HG03457 (cell line): ENCODE measurements at regions not wholly inside any gene's neighbourhood (a gene's known extent, or its start where the extent isn't known, plus 50 kb on each side); places are given as distances from the start of the nearest gene placed in this dataset.
"Not testable (repeated sequence)": the region's sequence is repeated elsewhere in the genome, so short reads cannot be mapped to it uniquely, and the experiment has no call there.

Source experiments
- ATAC-seq: cut with Tn5 transposase; IDR thresholded peaks from one replicate; pipeline ENCODE4 v1.9.1; 2021; ENCODE audit warnings: moderate number of reproducible peaks; ENCODE audit not compliant: unreplicated experiment

GRCh38 chr13:62721893-62722292, 1306.2 kb upstream of the PCDH20 start:
- ATAC-seq = no peak

GRCh38 chr13:62711948-62712347, 1296.3 kb upstream of the PCDH20 start:
- not testable (repeated sequence) for ATAC-seq

GRCh38 chr13:62710787-62711186, 1295.1 kb upstream of the PCDH20 start:
- ATAC-seq = no peak

- ATAC-seq = no peak
Observed at GRCh38 chr13:62706048-62706447, 1290.4 kb upstream of the PCDH20 start.

- no peak for ATAC-seq
Observed at GRCh38 chr13:62704875-62705274, 1289.2 kb upstream of the PCDH20 start.

- no peak for ATAC-seq
Observed at GRCh38 chr13:62702502-62702901, 1286.9 kb upstream of the PCDH20 start.

GRCh38 chr13:62697701-62698100, 1282.1 kb upstream of the PCDH20 start:
- no peak for ATAC-seq

GRCh38 chr13:62696490-62696889, 1280.8 kb upstream of the PCDH20 start:
- no peak for ATAC-seq

GRCh38 chr13:62687732-62688131, 1272.1 kb upstream of the PCDH20 start:
- ATAC-seq = no peak

- no peak for ATAC-seq
Observed at GRCh38 chr13:62684359-62684758, 1268.7 kb upstream of the PCDH20 start.

GRCh38 chr13:62682788-62683187, 1267.1 kb upstream of the PCDH20 start:
- no peak for ATAC-seq

GRCh38 chr13:62678039-62678438, 1262.4 kb upstream of the PCDH20 start:
- no peak for ATAC-seq

GRCh38 chr13:62663767-62664166, 1248.1 kb upstream of the PCDH20 start:
- ATAC-seq = no peak

- ATAC-seq = no peak
Observed at GRCh38 chr13:62659365-62659764, 1243.7 kb upstream of the PCDH20 start.

- no peak for ATAC-seq
Observed at GRCh38 chr13:62653371-62653770, 1237.7 kb upstream of the PCDH20 start.

GRCh38 chr13:62643799-62644524, 1228.3 kb upstream of the PCDH20 start:
- no peak for ATAC-seq

GRCh38 chr13:62643007-62643483, 1227.4 kb upstream of the PCDH20 start:
- no peak for ATAC-seq

GRCh38 chr13:62635161-62635560, 1219.5 kb upstream of the PCDH20 start:
- no peak for ATAC-seq

GRCh38 chr13:62633448-62633847, 1217.8 kb upstream of the PCDH20 start:
- no peak for ATAC-seq

- ATAC-seq = no peak
Observed at GRCh38 chr13:62631619-62632018, 1216.0 kb upstream of the PCDH20 start.

GRCh38 chr13:62631124-62631523, 1215.5 kb upstream of the PCDH20 start:
- no peak for ATAC-seq

- ATAC-seq = no peak
Observed at GRCh38 chr13:62629618-62630017, 1214.0 kb upstream of the PCDH20 start.

- ATAC-seq = no peak
Observed at GRCh38 chr13:62627226-62627625, 1211.6 kb upstream of the PCDH20 start.
